NOMO-1 treated with dmso at 0.1 percent for 144 hours (cell line): ENCODE measurements at regions not wholly inside any gene's neighbourhood (a gene's known extent, or its start where the extent isn't known, plus 50 kb on each side); places are given as distances from the start of the nearest gene placed in this dataset.
A peak's percentile ranks its signal among the peaks of the same experiment; 100 is the strongest.

Source experiments
- DNase-seq: peaks from one replicate; lab custom pipeline; 2025; ENCODE audit not compliant: unreplicated experiment; lab: John Stamatoyannopoulos, UW

DNA sequence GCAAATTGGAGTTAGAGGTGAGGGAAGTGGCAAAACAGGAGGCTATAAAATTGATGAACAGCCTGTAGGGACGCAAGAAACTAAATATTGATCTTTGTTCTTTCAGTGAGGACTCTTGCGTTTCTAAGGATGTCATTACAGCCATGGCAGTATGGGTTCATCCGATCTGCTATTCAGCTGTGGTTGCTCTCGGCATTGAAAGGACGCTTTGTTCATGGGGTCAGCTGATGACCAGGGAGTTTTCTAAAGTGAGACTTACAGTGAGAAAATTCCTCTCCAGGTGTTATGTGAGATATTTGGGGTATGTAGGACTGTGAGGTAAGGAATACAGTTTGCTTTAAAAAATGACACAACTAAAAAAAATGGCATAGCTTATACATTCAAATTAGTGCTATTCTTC, 52.7 kb upstream of the PELI1 start:
- no peak for DNase-seq

DNA sequence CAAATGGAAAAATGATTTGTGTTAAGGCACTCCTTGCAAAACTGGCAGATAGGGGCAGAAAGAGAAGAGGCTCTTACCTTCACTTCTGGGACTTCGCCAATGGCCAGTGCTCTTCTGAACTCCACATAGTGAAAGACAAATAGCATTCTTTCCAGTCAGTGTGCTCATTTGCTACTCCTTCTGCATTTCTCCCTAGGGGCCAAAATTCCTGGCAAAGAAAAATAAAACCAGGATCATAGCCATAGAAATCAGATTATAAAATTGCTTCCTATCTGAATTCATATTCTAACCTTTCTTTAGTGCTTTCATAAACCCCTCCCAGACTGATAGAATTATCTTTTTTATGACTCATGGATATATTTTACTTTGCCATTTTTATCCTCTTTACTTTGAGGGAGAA, 56.9 kb upstream of the PELI1 start:
- no peak for DNase-seq

DNA sequence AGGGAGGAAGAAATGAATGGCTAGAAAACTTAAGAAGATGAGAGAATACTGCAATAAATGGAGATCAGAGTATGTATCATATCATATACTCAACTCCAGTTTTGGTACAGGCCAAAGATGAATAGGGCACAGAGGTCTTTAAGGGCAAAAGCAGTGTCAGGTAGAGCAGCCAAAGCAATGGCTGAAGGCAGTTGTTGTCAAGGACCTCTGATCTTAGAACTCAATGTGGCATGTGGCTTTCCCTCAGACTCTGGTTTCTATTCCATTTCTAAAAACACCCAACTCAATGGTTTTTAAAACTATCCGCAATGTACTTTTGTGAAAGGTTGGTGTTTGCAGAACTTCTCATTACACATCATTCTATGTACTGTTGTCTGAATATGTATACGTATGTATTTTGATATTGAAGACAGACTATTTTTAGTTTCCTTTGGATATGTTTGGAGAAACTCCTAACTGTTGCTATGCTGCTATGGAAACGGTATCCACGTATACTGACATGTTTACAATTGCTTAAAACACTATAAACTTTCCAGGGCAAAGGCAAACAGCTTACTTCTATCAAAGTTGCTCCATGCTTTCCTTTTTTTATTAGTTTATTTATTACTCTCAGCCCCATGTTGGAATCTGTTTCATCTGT, 58.1 kb upstream of the PELI1 start:
- DNase-seq = no peak

DNA sequence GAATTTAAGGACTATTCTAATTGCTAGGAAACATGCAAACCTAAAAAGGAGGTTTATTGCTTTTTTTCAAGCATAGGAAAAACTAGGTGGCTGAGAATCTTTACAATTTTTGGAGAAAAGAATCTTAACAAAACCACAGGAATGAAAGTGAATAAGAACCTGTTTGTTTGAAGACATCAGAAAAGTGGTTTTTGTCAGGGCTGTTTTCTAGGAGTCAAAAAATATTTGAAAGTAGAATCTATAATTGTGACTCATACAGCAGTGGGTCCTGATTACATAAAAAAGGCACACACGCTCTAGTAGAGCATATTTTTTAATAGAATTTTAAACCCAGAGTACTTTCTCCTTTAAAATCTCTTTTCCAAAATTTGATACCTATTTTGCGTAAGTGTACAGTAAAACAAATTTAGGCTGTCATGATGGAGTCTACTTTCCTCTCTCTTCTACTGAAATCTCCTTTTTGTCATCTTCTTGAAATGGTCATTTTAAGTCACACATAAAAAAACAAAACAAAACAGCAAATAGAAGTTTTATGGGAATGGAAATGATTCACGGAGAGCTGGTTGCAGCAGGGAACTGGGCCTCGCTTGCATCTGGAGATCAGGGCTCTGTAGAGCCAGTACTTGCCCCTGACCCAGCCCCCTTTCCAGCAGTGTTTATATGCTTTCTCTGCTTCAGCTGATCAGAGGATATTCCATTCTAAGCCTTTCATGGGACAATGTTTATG, 59.1 kb upstream of the PELI1 start:
- DNase-seq = no peak

DNA sequence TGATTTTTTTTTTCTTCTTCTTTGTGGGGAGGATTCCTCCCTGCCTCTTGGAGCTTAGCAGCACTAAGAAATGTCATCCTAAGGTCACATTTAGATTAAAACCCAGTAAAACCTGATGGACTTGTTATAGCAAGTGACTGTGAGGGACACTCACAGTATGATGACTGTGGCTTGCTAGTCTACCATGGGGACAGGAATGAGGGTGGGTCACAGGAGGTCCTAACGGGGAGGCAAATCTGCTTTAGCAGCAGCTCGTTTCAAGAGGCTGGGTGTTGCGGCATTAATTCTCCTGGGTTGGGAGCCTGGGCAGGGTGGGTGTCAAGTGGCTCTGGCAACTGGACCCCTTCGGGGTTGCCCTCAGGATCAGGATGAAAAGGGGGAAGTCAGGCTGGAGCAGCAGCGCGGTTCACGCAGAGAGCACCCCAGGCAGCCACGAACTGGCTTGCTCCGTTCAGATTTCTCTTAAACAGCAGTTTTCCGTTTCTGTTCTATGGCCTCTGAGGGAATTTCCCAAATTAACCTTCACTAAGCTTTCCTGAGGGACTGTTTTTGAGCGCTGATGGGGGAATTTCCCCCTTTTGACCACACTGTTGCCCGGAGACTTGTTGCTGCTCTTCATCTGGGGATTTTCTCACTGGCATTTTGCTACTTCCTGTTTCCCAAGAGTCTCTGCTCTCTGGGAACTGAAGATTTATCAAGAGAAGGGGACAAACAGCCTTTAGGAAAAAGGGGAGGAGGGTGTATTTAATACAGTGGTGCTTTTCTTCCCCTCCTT, 59.8 kb upstream of the PELI1 start:
- DNase-seq = no peak

DNA sequence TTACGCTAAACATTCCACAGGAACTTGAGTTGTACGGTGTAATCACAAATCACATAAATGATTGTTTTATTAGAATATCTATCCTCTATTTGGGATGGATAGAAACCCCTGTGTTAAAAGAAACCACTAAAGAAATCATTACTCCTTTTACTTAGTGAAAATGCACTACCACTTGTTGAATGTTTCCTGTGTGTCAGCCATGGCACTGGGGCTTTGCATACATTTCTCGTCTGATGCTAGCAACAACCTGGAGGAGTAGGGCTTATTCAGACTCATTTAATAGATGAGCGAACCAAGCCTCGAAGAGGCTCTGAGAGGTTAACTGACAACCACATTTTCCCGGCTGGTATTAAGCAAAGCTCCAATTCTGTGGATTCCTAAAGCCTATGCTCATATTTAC, 60.5 kb upstream of the PELI1 start:
- no peak for DNase-seq

DNA sequence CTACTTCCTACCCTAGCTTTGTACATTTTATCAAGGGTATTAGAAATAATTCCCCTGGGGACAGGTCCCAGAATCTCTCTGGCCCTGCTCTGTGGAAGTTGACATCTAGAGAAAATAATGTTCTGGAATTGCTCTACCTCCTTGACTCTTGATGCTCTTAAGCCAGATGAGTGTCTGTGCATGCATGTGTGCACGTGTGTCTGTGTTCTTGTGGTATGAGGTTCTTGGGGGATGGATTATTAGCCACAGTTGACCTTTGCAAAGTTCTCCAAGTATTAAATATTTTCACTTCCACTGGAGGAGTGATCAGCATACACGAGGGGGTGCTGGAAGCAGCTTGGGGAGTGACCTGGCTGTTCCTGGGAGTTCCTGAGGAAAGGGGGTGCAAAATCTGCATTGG, 61.2 kb upstream of the PELI1 start:
- no peak for DNase-seq

DNA sequence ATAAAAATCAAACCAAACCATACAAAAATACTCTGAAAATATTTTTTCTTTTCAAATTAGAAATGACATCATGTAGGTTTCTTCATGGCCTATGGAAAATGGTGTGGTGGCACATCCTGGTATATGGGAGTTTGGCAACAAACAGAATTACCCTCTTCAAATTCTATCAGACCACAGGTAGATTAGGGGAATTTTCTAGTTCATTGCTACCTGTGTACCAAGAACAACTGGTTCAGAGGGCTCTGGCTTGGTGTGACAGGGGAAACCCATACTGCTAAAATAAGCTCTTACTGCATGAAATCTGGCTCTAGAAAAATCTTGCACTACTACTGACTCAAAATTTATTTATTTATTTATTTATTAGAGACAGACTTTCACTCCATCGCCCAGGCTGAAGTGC, 63.4 kb upstream of the PELI1 start:
- no peak for DNase-seq

DNA sequence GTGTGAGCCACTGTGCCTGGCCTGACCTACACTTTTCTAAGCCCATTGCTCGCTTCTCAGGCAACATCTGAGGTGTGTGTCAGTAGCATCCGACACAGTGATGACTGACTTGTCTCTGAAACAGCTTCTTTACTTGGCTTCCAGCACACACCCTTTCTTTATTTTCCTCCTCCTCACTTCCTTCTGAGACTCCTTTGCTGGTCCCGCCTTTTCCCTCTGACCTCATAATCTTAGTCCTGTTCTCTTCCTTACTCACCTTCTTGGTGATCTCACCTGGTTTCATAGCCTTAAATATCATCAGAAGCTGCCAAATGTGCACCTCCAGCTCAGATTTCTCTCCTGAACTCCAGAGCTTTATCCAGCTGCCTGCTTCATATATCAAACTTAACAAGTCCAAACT, 66.6 kb upstream of the PELI1 start:
- no peak for DNase-seq

DNA sequence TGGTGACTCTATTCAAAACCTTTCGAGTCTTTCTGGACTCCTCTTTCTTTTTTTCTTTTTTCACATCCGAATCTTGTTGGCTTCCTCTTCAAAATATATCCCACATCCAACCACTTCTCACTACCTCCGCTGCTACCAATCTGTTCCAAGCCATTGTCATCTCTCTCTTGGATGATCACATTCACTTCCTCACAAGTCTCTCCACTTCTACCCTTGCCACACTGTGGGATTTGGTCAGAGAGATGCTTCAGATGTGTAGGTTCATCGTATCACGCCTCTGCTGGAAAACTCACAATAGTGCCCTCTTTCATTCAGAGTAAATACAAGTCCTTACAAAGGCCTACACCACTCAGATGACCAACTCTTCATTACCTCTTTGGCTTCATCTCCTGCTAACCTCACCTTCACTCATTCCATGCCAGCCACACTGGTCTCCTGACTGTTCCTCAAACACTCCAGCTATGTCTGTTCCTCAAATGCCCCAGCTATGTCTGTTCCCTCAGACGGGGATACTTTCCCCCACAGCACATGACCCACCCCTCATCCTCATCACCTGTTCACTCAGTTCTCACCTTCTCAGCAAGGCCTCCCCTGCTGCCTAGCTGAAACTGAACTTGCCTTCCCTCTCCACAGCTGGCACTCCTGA, 67.2 kb upstream of the PELI1 start:
- no peak for DNase-seq

DNA sequence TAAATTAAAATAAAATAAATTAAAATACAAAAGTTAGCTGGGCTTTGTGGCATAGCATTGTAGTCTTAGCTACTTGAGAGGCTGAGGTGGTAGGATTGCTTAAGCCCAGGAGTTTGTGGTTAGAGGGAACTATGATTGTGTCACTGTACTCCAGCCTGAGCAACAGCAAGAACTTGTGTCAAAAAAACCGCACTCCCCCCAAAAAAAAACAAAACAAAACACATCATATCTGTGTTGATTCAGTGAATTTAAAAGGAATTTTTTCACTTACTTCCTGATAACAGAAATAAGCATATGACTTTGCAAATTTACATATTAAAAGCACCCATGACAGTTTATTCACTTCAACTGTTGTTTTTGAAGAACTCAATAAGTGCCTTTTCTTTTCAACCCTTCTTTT, 68.1 kb upstream of the PELI1 start:
- peak; percentile 81 for DNase-seq

DNA sequence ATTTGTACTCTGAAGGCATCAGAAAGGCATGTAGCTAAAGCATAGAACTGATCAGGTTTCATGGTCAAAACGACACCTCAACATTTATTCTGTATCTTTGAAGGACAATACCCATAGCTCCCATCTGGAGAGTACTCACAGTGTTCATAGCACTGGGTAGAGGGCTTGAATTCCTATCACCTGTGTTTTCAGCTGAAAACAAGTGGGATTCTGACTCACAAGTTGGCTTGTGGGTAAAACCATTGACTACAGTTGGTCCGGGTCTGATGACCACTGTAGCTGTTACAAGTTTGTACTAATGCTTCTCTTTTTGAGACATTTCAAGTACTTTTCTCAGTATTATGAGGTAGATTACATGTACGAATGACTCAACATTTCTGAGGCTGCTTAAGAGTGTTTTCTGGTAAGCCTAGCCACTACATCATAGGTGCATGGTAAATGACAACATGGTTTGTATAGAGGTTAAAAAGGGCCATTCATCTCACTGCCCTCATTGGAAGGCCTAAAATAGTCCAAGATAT, 68.6 kb upstream of the PELI1 start:
- no peak for DNase-seq

DNA sequence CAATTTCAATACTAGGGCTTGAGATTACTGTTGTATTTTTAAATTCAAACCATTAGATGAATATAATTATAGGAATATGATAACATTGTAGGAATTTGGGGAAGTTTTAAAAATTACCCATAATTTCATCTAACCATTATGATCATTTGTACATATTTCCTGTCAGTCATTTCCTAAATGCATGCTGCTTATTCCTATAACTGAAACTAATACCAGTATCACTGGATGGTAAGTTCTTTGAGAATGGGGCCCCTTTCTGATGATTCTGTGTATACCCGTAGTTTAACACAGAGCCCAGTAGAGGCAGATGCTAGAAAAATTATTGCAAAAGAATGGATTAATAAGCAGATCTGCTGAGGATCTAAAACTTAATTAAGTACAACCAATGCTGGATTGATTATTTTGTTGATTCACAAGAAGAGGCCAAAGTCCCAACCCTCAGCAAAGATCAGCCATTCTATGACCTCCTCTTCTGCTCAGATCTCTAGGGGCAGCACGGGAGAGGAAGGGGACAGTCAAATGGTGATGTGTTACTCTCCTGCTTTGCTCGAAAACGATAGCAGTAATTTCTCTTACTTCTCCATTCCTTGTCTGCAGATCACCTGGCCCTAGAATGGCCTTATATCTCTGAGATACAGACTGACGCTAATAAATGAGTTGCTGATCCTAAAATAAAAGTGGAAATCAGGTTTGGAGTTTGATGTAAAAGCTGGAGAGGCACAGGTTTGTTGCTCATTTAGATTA, 69.5 kb upstream of the PELI1 start:
- DNase-seq = no peak

DNA sequence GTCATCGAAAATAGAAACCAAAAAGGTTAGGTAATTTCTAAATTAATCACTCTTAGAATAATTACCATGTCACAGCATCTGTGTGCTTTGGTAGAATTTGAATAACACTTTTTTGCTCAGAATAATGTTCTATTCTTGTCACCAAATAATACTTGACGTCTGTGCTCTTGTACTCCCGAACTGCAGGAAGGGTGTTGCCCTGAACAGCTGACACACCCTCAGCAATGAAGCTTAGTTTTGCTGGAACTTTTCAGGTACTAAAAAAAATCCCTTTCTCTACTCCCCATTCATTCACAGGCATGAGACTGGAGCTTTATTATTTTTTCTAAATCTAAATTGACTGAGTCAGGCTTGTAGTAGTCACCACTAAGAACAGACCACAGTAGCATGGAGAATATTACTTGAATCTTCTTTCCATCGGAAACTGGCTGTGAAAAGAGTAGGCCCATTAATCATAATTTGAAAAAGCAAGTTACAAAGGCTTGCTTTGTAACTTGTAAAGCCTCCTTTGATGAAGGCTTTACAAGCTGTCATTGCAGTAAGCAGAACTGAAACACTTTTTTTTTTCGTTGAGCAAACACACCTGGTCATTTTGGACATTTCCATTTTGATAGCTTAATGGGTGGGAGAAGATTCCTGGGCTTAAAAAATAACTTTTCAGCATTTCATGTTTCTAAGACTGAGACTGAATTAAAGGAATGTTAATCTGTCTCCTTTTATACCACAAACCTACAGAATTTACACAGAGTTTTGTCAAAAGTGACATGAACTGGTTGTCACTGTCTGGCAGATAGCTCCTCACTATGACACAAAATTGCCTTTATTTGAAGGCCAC, 70.3 kb upstream of the PELI1 start:
- no peak for DNase-seq

DNA sequence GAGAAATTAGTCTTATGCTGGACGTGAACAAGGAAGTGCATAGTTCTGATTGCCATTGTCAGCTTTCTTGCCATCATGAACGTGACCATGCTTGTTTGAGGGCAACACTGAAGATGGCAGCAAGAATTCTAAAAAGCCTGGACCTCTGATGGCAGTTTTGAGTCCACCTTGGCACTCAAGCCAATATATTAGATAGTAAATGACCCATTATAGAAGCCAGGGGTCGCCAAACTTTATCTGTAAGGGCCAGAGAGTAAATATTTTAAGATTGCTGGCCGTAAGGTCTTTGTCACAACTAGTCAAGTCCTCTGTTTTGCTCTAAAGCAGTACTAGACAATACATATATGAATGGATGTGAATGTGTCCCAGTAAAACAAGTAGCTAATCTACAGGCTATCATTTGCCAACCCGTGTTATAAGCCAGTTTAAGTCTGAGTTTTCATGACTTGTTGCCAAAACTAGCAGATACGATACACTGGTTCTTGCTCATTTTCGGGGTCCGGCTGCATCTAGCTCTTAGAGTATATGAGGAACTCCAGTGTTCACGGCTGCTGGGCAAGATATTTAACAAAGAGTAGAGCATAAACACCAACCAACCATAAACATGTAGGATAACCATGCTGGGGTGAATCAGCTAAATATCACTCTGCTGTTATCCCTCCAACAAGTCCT, 73.1 kb upstream of the PELI1 start:
- DNase-seq = no peak

DNA sequence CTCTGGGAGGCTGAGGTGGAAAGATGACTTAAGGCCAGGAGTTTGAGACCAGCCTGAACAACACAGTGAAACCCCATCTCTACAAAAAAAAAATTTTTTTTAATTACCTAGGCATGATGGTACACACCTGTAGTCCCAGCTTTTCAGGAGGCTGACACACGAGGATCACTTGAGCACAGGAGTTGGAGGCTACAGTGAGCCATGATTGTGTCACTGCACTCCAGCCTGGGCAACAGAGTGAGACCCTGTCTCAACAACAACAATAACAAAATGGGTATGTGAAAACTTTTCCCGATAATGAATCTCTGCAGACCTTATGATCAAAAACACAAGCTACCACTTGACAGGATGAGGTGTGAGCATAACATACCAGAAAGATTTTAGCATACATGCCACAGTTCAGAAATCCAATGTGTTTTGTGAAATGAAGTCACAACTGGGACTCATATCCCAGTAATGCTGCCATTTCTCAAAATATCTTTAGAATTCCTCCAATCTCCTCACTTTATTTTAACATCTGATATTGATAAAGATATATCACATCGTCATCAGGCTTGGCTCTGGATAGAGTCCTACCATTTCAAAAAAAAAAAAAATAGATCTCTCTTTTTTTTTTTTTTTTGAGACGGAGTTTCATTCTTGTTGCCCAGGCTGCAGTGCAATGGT, 74.0 kb upstream of the PELI1 start:
- DNase-seq = no peak

DNA sequence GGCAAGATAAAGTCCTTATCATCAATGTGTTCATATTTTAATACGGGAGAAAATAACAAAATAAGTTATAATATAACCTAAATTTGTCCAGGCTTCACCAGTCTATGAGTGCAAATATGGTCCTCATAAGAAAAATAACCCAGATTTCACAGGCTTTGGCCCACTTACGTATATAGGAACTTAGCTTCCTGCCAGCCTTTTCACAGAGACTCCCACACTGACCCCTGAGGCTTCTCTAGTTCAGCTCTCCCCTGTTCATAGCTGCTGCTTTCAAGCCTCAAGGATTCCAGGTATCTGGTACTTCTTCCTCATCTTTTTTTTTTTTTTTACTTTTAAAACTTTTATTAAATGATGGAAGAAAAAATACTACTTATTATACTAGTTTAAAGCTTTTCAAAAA, 74.9 kb upstream of the PELI1 start:
- no peak for DNase-seq

DNA sequence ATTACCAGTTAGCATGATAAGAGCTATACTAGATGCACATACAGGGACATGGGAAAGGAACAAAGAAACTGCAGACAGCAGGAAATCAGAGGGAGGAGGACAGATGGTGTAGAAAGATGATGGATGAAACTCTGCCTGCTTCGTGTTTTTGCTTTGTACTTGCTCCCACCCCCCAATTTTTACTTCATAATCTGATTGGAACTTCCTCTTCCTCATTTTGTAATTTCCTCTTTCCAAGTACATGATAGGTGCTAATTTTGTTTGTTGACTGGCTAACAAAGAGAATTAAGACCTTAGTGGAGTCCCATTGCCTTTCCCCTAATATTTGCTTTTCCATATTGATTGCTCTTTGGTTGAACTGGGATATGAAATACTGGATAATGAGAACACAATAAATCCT, 76.0 kb upstream of the PELI1 start:
- peak; percentile 13 for DNase-seq
